ENCODE measurements at regions not wholly inside any gene's neighbourhood (a gene's known extent, or its start where the extent isn't known, plus 50 kb on each side); places are given as distances from the start of the nearest gene placed in this dataset.

GRCh38 chr21:15204970-15205286 is 140.1 kb upstream of the NRIP1 start:
- ChIA-PET POLR2A (no interaction called here), CTCF (no interaction called here)
- peaks cover 0 to 17% (median 13%) of the 10 kb centered on the region in 4 experiments for H3K4me1 ChIP-seq (ENCODE audit: control extremely low read depth in 1 of 4, control insufficient read depth in 4 of 4, insufficient read depth in 4 of 4, low read length in 3 of 4)
- no peak overlapping the region for H3K27ac ChIP-seq (ENCODE audit: insufficient read depth in 1 of 2, low read depth in 1 of 2, low read length in 2 of 2, poor library complexity in 1 of 2, severe bottlenecking in 2 of 2)
- H3K36me3 ChIP-seq (ENCODE audit: control insufficient read depth in 4 of 4, insufficient read depth in 4 of 4, low read length in 3 of 4) = no peaks in the 10 kb centered on the region
- no peaks in the 10 kb centered on the region for H3K9me3 ChIP-seq (ENCODE audit: control extremely low read depth in 1 of 5, control insufficient read depth in 4 of 5, insufficient read depth in 2 of 5, low read depth in 1 of 5, low read length in 4 of 5)
- WGBS (ENCODE audit: insufficient coverage) = 100% methylated on average over 4 of the region's 4 CpGs
- DNase-seq = no peak
- no peak overlapping the region for H3K4me3 ChIP-seq (ENCODE audit: control insufficient read depth in 1 of 7, extremely low read depth in 1 of 7, insufficient read depth in 4 of 7, low read depth in 2 of 7, low read length in 6 of 7)
- no peaks in the 10 kb centered on the region for H3K27me3 ChIP-seq (replicated peaks in 2 of 5; ENCODE audit: control insufficient read depth in 4 of 5, insufficient read depth in 5 of 5, low read length in 4 of 5)

DNA sequence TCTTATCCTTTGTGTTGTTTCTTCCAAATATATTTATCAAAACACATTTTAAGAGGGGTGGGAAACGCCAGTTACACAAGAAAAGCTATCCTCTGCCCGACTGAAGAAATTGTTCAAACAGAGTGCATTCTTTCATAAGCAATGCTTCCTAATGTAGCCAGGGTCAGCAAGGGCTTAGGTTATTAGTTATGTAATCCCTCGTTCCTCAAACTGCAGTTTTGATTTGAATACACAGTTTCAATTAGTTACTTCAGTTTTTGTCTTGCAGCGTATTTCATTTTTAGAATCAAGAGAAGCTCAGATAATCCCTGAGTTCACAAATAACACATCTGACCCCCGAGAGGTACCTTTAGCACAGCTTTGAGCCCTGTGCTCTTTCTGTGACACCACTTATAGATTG is 141.7 kb upstream of the NRIP1 start:
- Histone ChIP-seq H3K27ac (ENCODE audit: insufficient read depth in 1 of 2, low read depth in 1 of 2, low read length in 2 of 2, poor library complexity in 1 of 2, severe bottlenecking in 2 of 2) (no peak overlapping the region), H3K27me3 (replicated peaks in 2 of 5; ENCODE audit: control insufficient read depth in 4 of 5, insufficient read depth in 5 of 5, low read length in 4 of 5) (no peaks in the 10 kb centered on the region), H3K4me1 (ENCODE audit: control extremely low read depth in 1 of 4, control insufficient read depth in 4 of 4, insufficient read depth in 4 of 4, low read length in 3 of 4) (peaks cover 2 to 33% (median 20%) of the 10 kb centered on the region in 4 experiments), H3K4me3 (ENCODE audit: control insufficient read depth in 1 of 7, extremely low read depth in 1 of 7, insufficient read depth in 4 of 7, low read depth in 2 of 7, low read length in 6 of 7) (peak overlapping the region in 1 of 7 experiments; percentile 4), H3K9me3 (ENCODE audit: control extremely low read depth in 1 of 5, control insufficient read depth in 4 of 5, insufficient read depth in 2 of 5, low read depth in 1 of 5, low read length in 4 of 5) (no peaks in the 10 kb centered on the region), H3K36me3 (ENCODE audit: control insufficient read depth in 4 of 4, insufficient read depth in 4 of 4, low read length in 3 of 4) (no peaks in the 10 kb centered on the region)
- ChIA-PET POLR2A (no interaction called here), CTCF (interaction anchor here (0.9 kb wide), 1 partner anchor 66 kb away, joined by 3 read pairs; no protein-coding TSS in a partner anchor)
- DNase-seq = peak in 1 of 3 donors; percentile 25
- WGBS (ENCODE audit: insufficient coverage) = 55% methylated on average over 3 of the region's 5 CpGs

DNA sequence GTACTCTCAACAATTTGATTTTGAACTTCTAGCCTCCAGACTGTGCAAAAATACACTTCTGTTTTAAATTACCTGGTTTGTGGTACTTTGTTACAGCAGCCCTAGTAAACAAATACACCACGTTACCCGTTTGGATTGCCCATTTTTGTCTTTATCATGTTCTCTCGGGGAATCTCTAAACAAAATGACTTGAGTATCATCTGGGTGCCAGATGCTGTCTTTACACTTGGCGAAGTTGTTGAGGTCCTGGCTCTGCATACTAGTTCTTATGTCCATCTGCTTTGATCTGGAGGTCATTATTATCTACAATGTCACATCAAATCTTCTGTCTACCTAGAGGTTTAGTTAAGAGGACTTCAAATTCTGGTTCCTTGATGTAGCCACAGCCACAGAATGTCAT is 142.4 kb upstream of the NRIP1 start:
- Histone ChIP-seq H3K27ac (ENCODE audit: insufficient read depth in 1 of 2, low read depth in 1 of 2, low read length in 2 of 2, poor library complexity in 1 of 2, severe bottlenecking in 2 of 2) (no peak overlapping the region), H3K4me1 (ENCODE audit: control extremely low read depth in 1 of 4, control insufficient read depth in 4 of 4, insufficient read depth in 4 of 4, low read length in 3 of 4) (peaks cover 7 to 38% (median 25%) of the 10 kb centered on the region in 4 experiments), H3K36me3 (ENCODE audit: control insufficient read depth in 4 of 4, insufficient read depth in 4 of 4, low read length in 3 of 4) (no peaks in the 10 kb centered on the region), H3K27me3 (replicated peaks in 2 of 5; ENCODE audit: control insufficient read depth in 4 of 5, insufficient read depth in 5 of 5, low read length in 4 of 5) (no peaks in the 10 kb centered on the region), H3K9me3 (ENCODE audit: control extremely low read depth in 1 of 5, control insufficient read depth in 4 of 5, insufficient read depth in 2 of 5, low read depth in 1 of 5, low read length in 4 of 5) (no peaks in the 10 kb centered on the region), H3K4me3 (ENCODE audit: control insufficient read depth in 1 of 7, extremely low read depth in 1 of 7, insufficient read depth in 4 of 7, low read depth in 2 of 7, low read length in 6 of 7) (no peak overlapping the region)
- DNase-seq = no peak
- CTCF ChIA-PET = interaction anchor here (0.9 kb wide), 1 partner anchor 67 kb away, joined by 3 read pairs; no protein-coding TSS in a partner anchor
- POLR2A ChIA-PET = no interaction called here
- 91% methylated on average over 4 of the region's 4 CpGs for WGBS (ENCODE audit: insufficient coverage)

DNA sequence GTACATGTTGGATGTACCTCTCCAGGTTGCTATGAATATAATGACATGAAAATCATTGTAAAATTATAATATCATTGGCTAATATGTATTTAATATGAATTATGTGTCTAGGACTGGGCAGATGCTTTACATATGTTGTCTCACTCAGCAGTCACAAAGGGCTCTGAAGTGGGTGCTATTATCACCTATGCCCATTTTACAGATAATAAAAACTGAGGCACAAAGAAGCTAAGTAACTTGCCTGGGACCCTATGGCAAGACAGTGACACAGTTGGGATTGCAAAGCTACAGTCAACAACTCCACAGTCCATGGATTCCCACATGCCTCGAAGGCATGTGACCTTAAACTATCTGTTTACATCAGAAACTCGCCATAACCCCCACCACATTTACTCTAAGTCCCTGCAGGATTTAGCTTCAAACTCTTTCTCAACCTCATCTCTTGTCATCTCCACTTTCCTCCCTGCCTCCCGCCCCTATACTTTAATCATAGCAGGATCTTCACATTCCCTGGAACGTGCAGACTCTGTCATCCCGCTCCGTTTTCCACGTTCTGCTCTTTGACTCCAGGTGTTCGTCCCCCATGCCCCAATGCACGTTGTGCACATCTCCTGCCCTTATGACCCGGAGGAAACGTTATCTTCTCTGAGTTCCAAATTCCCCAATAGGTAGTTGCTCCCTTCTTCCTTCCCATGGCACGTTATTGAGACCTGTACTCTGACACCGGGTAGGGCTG is 143.0 kb upstream of the NRIP1 start:
- H3K4me3 ChIP-seq (ENCODE audit: control insufficient read depth in 1 of 7, extremely low read depth in 1 of 7, insufficient read depth in 4 of 7, low read depth in 2 of 7, low read length in 6 of 7) = no peak overlapping the region
- no peaks in the 10 kb centered on the region for H3K36me3 ChIP-seq (ENCODE audit: control insufficient read depth in 4 of 4, insufficient read depth in 4 of 4, low read length in 3 of 4)
- 97% methylated on average over 12 of the region's 13 CpGs for WGBS (ENCODE audit: insufficient coverage)
- DNase-seq = no peak
- no peaks in the 10 kb centered on the region for H3K27me3 ChIP-seq (replicated peaks in 2 of 5; ENCODE audit: control insufficient read depth in 4 of 5, insufficient read depth in 5 of 5, low read length in 4 of 5)
- peaks cover 11 to 40% (median 25%) of the 10 kb centered on the region in 4 experiments for H3K4me1 ChIP-seq (ENCODE audit: control extremely low read depth in 1 of 4, control insufficient read depth in 4 of 4, insufficient read depth in 4 of 4, low read length in 3 of 4)
- CTCF ChIA-PET = no interaction called here
- no peaks in the 10 kb centered on the region for H3K9me3 ChIP-seq (ENCODE audit: control extremely low read depth in 1 of 5, control insufficient read depth in 4 of 5, insufficient read depth in 2 of 5, low read depth in 1 of 5, low read length in 4 of 5)
- POLR2A ChIA-PET = no interaction called here
- H3K27ac ChIP-seq (ENCODE audit: insufficient read depth in 1 of 2, low read depth in 1 of 2, low read length in 2 of 2, poor library complexity in 1 of 2, severe bottlenecking in 2 of 2) = no peak overlapping the region

- Histone ChIP-seq H3K27me3 (replicated peaks in 2 of 5; ENCODE audit: control insufficient read depth in 4 of 5, insufficient read depth in 5 of 5, low read length in 4 of 5) (no peaks in the 10 kb centered on the region), H3K4me3 (ENCODE audit: control insufficient read depth in 1 of 7, extremely low read depth in 1 of 7, insufficient read depth in 4 of 7, low read depth in 2 of 7, low read length in 6 of 7) (no peak overlapping the region), H3K4me1 (ENCODE audit: control extremely low read depth in 1 of 4, control insufficient read depth in 4 of 4, insufficient read depth in 4 of 4, low read length in 3 of 4) (peaks cover 12 to 43% (median 23%) of the 10 kb centered on the region in 4 experiments), H3K36me3 (ENCODE audit: control insufficient read depth in 4 of 4, insufficient read depth in 4 of 4, low read length in 3 of 4) (no peaks in the 10 kb centered on the region), H3K27ac (ENCODE audit: insufficient read depth in 1 of 2, low read depth in 1 of 2, low read length in 2 of 2, poor library complexity in 1 of 2, severe bottlenecking in 2 of 2) (no peak overlapping the region), H3K9me3 (ENCODE audit: control extremely low read depth in 1 of 5, control insufficient read depth in 4 of 5, insufficient read depth in 2 of 5, low read depth in 1 of 5, low read length in 4 of 5) (no peaks in the 10 kb centered on the region)
- ChIA-PET POLR2A (no interaction called here), CTCF (no interaction called here)
- no peak for DNase-seq
- 100% methylated on average over 2 of the region's 4 CpGs for WGBS (ENCODE audit: insufficient coverage)
These were observed 144.0 kb upstream of the NRIP1 start for GRCh38 chr21:15208786-15209185.

DNA sequence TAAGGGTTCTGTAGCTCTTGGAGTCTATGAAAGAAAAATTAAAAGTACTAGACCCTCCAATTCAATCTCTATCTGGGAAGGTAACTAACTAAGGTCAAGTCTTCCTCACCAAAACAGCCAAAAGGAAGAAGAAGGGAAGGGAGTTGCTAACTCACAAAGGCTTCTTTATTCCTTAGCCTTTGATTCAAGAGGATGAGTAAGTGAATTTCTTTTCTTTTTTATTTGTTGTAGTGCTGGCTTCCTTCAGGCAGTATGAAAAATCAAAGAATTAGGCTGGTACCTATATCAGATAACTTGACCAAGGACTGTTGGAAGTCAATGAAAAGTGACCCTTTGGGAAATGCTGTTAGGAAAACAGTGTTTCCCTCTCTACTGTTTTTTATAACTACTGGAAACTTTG is 144.4 kb upstream of the NRIP1 start:
- no peaks in the 10 kb centered on the region for H3K36me3 ChIP-seq (ENCODE audit: control insufficient read depth in 4 of 4, insufficient read depth in 4 of 4, low read length in 3 of 4)
- H3K27me3 ChIP-seq (replicated peaks in 2 of 5; ENCODE audit: control insufficient read depth in 4 of 5, insufficient read depth in 5 of 5, low read length in 4 of 5) = no peaks in the 10 kb centered on the region
- H3K4me1 ChIP-seq (ENCODE audit: control extremely low read depth in 1 of 4, control insufficient read depth in 4 of 4, insufficient read depth in 4 of 4, low read length in 3 of 4) = peaks cover 12 to 39% (median 19%) of the 10 kb centered on the region in 4 experiments
- no peak overlapping the region for H3K27ac ChIP-seq (ENCODE audit: insufficient read depth in 1 of 2, low read depth in 1 of 2, low read length in 2 of 2, poor library complexity in 1 of 2, severe bottlenecking in 2 of 2)
- no peaks in the 10 kb centered on the region for H3K9me3 ChIP-seq (ENCODE audit: control extremely low read depth in 1 of 5, control insufficient read depth in 4 of 5, insufficient read depth in 2 of 5, low read depth in 1 of 5, low read length in 4 of 5)
- no peak for DNase-seq
- CTCF ChIA-PET = no interaction called here
- POLR2A ChIA-PET = no interaction called here
- H3K4me3 ChIP-seq (ENCODE audit: control insufficient read depth in 1 of 7, extremely low read depth in 1 of 7, insufficient read depth in 4 of 7, low read depth in 2 of 7, low read length in 6 of 7) = no peak overlapping the region

- Histone ChIP-seq H3K4me3 (ENCODE audit: control insufficient read depth in 1 of 7, extremely low read depth in 1 of 7, insufficient read depth in 4 of 7, low read depth in 2 of 7, low read length in 6 of 7) (no peak overlapping the region), H3K27ac (ENCODE audit: insufficient read depth in 1 of 2, low read depth in 1 of 2, low read length in 2 of 2, poor library complexity in 1 of 2, severe bottlenecking in 2 of 2) (no peak overlapping the region), H3K27me3 (replicated peaks in 2 of 5; ENCODE audit: control insufficient read depth in 4 of 5, insufficient read depth in 5 of 5, low read length in 4 of 5) (no peaks in the 10 kb centered on the region), H3K4me1 (ENCODE audit: control extremely low read depth in 1 of 4, control insufficient read depth in 4 of 4, insufficient read depth in 4 of 4, low read length in 3 of 4) (peaks cover 9 to 33% (median 16%) of the 10 kb centered on the region in 4 experiments), H3K9me3 (ENCODE audit: control extremely low read depth in 1 of 5, control insufficient read depth in 4 of 5, insufficient read depth in 2 of 5, low read depth in 1 of 5, low read length in 4 of 5) (no peaks in the 10 kb centered on the region), H3K36me3 (ENCODE audit: control insufficient read depth in 4 of 4, insufficient read depth in 4 of 4, low read length in 3 of 4) (no peaks in the 10 kb centered on the region)
- 100% methylated on average over 1 of the region's 3 CpGs for WGBS (ENCODE audit: insufficient coverage)
- ChIA-PET CTCF (no interaction called here), POLR2A (no interaction called here)
- no peak for DNase-seq
These were observed 145.5 kb upstream of the NRIP1 start for GRCh38 chr21:15210235-15210678.
